Heart left ventricle (tissue), 16 donors: ENCODE measurements at regions not wholly inside any gene's neighbourhood (a gene's known extent, or its start where the extent isn't known, plus 50 kb on each side); places are given as distances from the start of the nearest gene placed in this dataset.

Experiments
- ATAC-seq, 4 donors: fragments of 200-7000 bp; cut with Tn5 transposase; one replicate each; pipeline ENCODE4 v1.9.1; 2020 to 2022; ENCODE audit warnings: moderate library complexity in 4 of 4, mild to moderate bottlenecking in 3 of 4, moderate number of reproducible peaks in 1 of 4
- DNase-seq, 5 donors: peaks; one replicate each; pipeline ENCODE4 v3.0.0-alpha.2; 2020
- H3K27ac ChIP-seq, 12 donors: fragments of 200-600 bp; sonication (generic) in 4 of 12; one replicate each; pipeline versions ENCODE4 v1.5.0 to v1.8.0; 2016 to 2022; ENCODE audit warnings: mild to moderate bottlenecking in 2 of 12
- H3K27me3 ChIP-seq, 9 donors: fragments of 200-600 bp; sonication (generic) in 2 of 9; one replicate each; pipeline versions ENCODE4 v1.5.1 to v1.8.0; 2016 to 2022; ENCODE audit warnings: mild to moderate bottlenecking in 3 of 9
- H3K36me3 ChIP-seq, 9 donors: fragments of 200-600 bp; sonication (generic) in 2 of 9; one replicate each; pipeline versions ENCODE4 v1.5.0 to v1.8.0; 2018 to 2022; ENCODE audit warnings: mild to moderate bottlenecking in 2 of 9
- H3K4me1 ChIP-seq, 12 donors: fragments of 200-600 bp; sonication (generic) in 4 of 12; one replicate each; pipeline versions ENCODE4 v1.5.0 to v1.8.0; 2016 to 2022; ENCODE audit warnings: mild to moderate bottlenecking in 3 of 12
- H3K4me3 ChIP-seq, 12 donors: fragments of 200-600 bp; sonication (generic) in 4 of 12; one replicate each; pipeline versions ENCODE4 v1.5.0 to v1.8.0; 2017 to 2022; ENCODE audit warnings: mild to moderate bottlenecking in 9 of 12, moderate library complexity in 4 of 12
- H3K9me3 ChIP-seq, 12 donors: fragments of 200-600 bp; sonication (generic) in 4 of 12; one replicate each; pipeline versions ENCODE4 v1.5.0 to v1.8.0; 2016 to 2022; ENCODE audit warnings: mild to moderate bottlenecking in 1 of 12
- POLR2A ChIP-seq, 2 donors: fragments of 450-650 bp; IDR thresholded peaks; one replicate each; pipeline ENCODE4 v1.6.1; 2017; ENCODE audit warnings: antibody characterized with exemption in 2 of 2, mild to moderate bottlenecking in 2 of 2, moderate library complexity in 2 of 2
- WGBS, 4 donors: extraction: QIAGEN DNeasy Blood & Tissue Kit in 2 of 4; methylation state at CpG; one replicate each; pipeline versions ENCODE4 v1.1.5 to v1.1.7; 2013 to 2018; 5-methylcytosine and 5-hydroxymethylcytosine counted together
- intact Hi-C, 10 donors: fragments of 100-400 bp; cut with DNase I; formaldehyde crosslinking; loops; one replicate each; pipeline versions ENCODE4 v1.11.1 to v1.14.2; 2022
- TF ChIP-seq, protein P1 (sequence below), 12 donors: fragments of 200-600 bp; sonication (generic) in 4 of 12; IDR thresholded peaks; one replicate each; pipeline versions ENCODE4 v1.5.0 to v1.8.0; 2018 to 2022; ENCODE audit warnings: antibody characterized with exemption in 12 of 12, mild to moderate bottlenecking in 5 of 12
- donor health status: ischemic (EF 13 %, LVEDD 7.1; RV severe dilation, severe dysfunction).
- donor health status: healthy with polysubstance abuse.
- donor health status: DM: no; HTN: yes; CAD: no.
- donor health status: DM: no; HTN: no; CAD: no.
- donor health status: ischemic (EF 25% LVEDD 6.9; RV normal size, moderate dysfunction).
- donor health status: ischemic (EF 25% LVEDD 5.7; RV mildly dilated, moderate dysfunction).
- donor health status: healthy.
- donor health status: DM: yes; HTN: yes; CAD: no.
- donor health status: ischemic (EF 35%, LVEDD 5.7; RV mildly dilated, moderate dysfunction).
- donor health status: nonischemic (EF 11% LVEDD 7.7; RV severe dilation, severe dysfunction).
- donor health status: DM: yes; HTN: yes; CAD: no.
- donor health status: PGD.
- donor health status: ischemic (EF 29% LVEDD 5.4; RV normal size, mild dysfunction).
- donor health status: nonischemic (EF 23%, LVEDD 6.1; RV moderate dilation, normal function).

DNA sequence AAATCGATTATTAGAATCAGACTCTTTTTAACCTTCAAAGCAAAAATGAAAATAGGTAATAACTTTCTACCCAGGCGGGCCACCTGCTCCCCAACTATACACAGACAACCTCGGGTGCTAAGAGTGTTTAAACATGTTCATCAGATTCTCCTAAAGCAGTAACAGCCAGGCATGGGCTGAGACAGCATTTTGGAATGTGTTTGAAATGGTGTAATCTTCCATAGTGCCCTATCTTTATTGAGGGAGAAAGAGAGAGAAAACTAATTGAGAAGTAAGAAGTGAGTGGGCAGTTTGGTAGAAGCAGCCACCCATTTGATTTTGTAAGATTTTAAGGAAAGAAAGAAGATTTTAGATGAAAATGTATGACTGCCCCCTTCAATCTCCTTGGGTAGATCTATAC lies 196.1 kb upstream of the CTAGE1 start:
- Histone ChIP-seq H3K9me3 (no peaks in the 10 kb centered on the region), H3K27me3 (no peaks in the 10 kb centered on the region), H3K36me3 (no peaks in the 10 kb centered on the region), H3K4me3 (no peak overlapping the region), H3K4me1 (peaks cover 0 to 19% (median 14%) of the 10 kb centered on the region in 12 donors), H3K27ac (no peak overlapping the region)
- WGBS, 4 donors, result 83 to 86% (median 84%) methylated on average over 3 of the region's 3 CpGs
- no peak for ATAC-seq
- intact Hi-C loops, result no loop called here
- DNase-seq, result no peak
- no peak for TF ChIP-seq POLR2A (IDR thresholded peaks at IDR 0.05)
- TF ChIP-seq, protein P1, sequence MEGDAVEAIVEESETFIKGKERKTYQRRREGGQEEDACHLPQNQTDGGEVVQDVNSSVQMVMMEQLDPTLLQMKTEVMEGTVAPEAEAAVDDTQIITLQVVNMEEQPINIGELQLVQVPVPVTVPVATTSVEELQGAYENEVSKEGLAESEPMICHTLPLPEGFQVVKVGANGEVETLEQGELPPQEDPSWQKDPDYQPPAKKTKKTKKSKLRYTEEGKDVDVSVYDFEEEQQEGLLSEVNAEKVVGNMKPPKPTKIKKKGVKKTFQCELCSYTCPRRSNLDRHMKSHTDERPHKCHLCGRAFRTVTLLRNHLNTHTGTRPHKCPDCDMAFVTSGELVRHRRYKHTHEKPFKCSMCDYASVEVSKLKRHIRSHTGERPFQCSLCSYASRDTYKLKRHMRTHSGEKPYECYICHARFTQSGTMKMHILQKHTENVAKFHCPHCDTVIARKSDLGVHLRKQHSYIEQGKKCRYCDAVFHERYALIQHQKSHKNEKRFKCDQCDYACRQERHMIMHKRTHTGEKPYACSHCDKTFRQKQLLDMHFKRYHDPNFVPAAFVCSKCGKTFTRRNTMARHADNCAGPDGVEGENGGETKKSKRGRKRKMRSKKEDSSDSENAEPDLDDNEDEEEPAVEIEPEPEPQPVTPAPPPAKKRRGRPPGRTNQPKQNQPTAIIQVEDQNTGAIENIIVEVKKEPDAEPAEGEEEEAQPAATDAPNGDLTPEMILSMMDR (IDR thresholded peaks at IDR 0.05), result no peak

DNA sequence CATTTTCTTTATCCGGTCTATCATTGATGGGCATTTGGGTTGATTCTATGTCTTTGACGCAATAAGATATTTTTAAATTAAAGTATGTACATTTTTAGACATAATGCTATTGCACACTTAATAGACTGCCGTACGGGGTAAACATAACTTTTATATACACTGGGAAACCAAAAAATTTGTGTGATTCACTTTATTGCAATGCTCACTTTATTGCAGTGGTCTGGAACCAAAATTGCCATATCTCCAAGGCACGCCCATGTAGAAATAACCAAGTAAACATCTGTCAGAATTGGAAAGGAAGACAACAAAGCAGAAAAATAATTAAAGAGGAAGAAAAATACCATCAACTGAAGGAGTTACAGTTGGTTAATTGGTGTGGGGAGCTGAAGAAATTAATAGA lies 205.8 kb upstream of the CTAGE1 start:
- Histone ChIP-seq H3K27ac (no peak overlapping the region), H3K9me3 (peaks cover 0 to 4% (median 0%) of the 10 kb centered on the region in 12 donors), H3K4me3 (no peak overlapping the region), H3K4me1 (no peaks in the 10 kb centered on the region), H3K36me3 (no peaks in the 10 kb centered on the region), H3K27me3 (no peaks in the 10 kb centered on the region)
- intact Hi-C loops, result loop anchor here in 1 of 10 donors (10.0 kb wide), 1 partner anchor 51 kb away; no protein-coding TSS in a partner anchor
- TF ChIP-seq, protein P1 (IDR thresholded peaks at IDR 0.05), result no peak
- no peak for TF ChIP-seq POLR2A (IDR thresholded peaks at IDR 0.05)
- 93 to 97% (median 94%) methylated on average over 5 of the region's 5 CpGs for WGBS, 4 donors
- no peak for DNase-seq
- no peak for ATAC-seq

DNA sequence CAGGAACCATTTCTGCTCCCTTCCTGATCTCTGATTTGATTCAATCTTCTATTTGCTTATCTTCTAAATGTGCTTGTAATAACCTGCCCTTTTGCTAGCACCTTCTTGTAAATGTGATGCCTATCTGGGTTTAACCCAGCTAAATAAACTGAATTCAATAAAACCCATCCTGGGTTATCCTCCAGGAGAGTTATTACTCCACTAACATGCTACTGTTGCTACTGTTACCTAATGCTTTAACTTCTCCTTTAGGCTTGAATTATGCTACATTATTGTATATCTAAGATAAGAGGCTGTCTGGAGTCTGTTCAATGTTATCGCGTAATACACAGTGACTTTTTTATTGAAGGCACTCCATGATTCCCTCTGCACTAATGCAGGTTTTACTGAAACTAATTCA lies 206.5 kb upstream of the CTAGE1 start:
- ATAC-seq (no peak), DNase-seq (no peak)
- Histone ChIP-seq H3K36me3 (no peaks in the 10 kb centered on the region), H3K4me3 (no peak overlapping the region), H3K4me1 (no peaks in the 10 kb centered on the region), H3K27me3 (no peaks in the 10 kb centered on the region), H3K27ac (no peak overlapping the region), H3K9me3 (peaks cover 0 to 4% (median 0%) of the 10 kb centered on the region in 12 donors)
- WGBS, 4 donors, result 49 to 70% (median 64%) methylated on average over 2 of the region's 2 CpGs
- TF ChIP-seq POLR2A (IDR thresholded peaks at IDR 0.05), result no peak
- TF ChIP-seq, protein P1 (IDR thresholded peaks at IDR 0.05), result no peak
- intact Hi-C loops, result loop anchor here in 1 of 10 donors (10.0 kb wide), 1 partner anchor 51 kb away; no protein-coding TSS in a partner anchor

DNA sequence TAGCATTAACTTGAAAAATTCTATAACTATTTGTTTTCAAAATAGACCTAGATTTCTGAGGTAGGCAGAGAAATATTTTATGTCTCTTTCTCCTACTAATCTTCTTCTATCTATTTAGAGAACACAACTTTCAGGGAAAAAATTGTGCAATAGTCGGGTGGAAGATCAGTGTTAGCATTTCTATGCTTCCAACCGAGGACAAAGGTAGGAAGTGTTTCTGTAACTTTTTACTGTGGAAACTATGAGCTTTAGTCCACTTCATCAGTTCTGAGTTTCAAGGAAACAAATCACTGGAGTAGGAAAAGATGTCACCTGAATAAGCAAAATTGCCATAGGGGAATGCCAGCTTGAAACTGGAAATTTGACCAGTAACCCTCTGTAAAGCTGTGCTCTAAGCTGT lies 207.7 kb upstream of the CTAGE1 start:
- ATAC-seq (no peak), DNase-seq (no peak)
- Histone ChIP-seq H3K9me3 (peaks cover 0 to 6% (median 0%) of the 10 kb centered on the region in 12 donors), H3K4me3 (no peak overlapping the region), H3K27ac (no peak overlapping the region), H3K4me1 (no peaks in the 10 kb centered on the region), H3K27me3 (no peaks in the 10 kb centered on the region), H3K36me3 (no peaks in the 10 kb centered on the region)
- intact Hi-C loops, result loop anchor here in 1 of 10 donors (10.0 kb wide), 1 partner anchor 49 kb away; no protein-coding TSS in a partner anchor
- TF ChIP-seq, protein P1 (IDR thresholded peaks at IDR 0.05), result no peak
- TF ChIP-seq POLR2A (IDR thresholded peaks at IDR 0.05), result no peak
- 67 to 79% (median 75%) methylated on average over 2 of the region's 2 CpGs for WGBS, 4 donors
